H1 (cell line): ENCODE measurements at regions not wholly inside any gene's neighbourhood (a gene's known extent, or its start where the extent isn't known, plus 50 kb on each side); places are given as distances from the start of the nearest gene placed in this dataset.

ENCODE experiments used
- POLR2A ChIP-seq, 2 experiments: IDR thresholded peaks; 1 replicate in 1 of 2; 2 replicates in 1 of 2; pipeline ENCODE4 v1.6.1; 2011; ENCODE audit warnings: low read depth in 2 of 2, low read length in 2 of 2, mild to moderate bottlenecking in 2 of 2; ENCODE audit errors: control extremely low read depth in 1 of 2

DNA sequence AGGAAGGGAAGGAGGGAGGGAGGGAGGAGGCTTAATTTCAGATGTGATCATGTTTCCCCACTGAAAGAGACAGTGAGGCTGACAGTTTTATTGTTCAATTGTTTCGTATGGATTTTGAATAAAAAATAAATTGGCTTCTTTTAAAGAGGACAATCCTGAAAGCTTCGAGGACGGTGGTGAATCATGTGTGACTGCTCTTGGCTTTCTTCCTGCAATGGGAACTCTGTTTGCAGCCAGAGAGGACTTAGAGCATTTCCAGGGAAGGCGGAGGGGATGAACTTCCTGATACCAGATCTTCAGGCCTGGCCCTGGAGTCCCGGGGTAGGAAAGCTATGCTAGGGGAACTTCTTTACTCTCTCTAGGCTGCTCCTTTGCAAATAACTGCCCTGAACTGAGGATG is 72.8 kb upstream of the C16orf82 start (continued):
- TF ChIP-seq POLR2A (IDR thresholded peaks at IDR 0.05; ENCODE audit: control extremely low read depth in 1 of 2, low read depth in 2 of 2, low read length in 2 of 2), result no peak
